ENCODE measurements at regions not wholly inside any gene's neighbourhood (a gene's known extent, or its start where the extent isn't known, plus 50 kb on each side); places are given as distances from the start of the nearest gene placed in this dataset.

DNA sequence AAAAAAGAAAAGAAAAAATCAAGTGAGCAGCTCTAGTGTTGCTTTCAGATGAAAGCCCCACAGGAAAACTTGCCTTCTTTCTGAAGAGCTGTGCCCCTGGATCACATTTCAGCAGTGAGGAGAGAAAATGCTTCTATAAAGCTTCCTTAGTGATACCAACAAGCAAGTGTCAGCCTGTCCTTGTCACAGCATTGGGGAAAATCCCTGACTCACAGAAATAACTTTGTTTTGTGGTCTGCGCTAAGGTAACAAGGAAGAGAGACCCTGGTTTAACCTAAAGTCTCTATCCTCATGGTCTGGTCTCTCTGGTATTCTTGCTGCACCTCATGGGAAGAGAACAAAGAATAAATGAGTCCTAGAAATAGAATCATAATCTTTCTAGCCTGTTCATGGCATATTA, 885.2 kb upstream of the SORCS1 start:
- no peak overlapping the region for H3K27ac Mint-ChIP-seq
- Histone ChIP-seq H3K27me3 (ENCODE audit: insufficient read depth, low read length) (no peaks in the 10 kb centered on the region), H4K91ac (ENCODE audit: insufficient read length, low read depth, low read length) (no peak overlapping the region), H2BK120ac (ENCODE audit: low read depth, low read length, poor library complexity, severe bottlenecking) (no peak overlapping the region), H3T11ph (ENCODE audit: low read length) (no peak overlapping the region), H3K9ac (ENCODE audit: extremely low read depth, insufficient read length, low read length) (no peak overlapping the region), H4K5ac (ENCODE audit: insufficient read length, low read depth, low read length) (no peak overlapping the region), H3K23ac (ENCODE audit: insufficient read length, low read depth, low read length) (no peak overlapping the region), H2AFZ (ENCODE audit: low read length) (no peak overlapping the region), H3K56ac (ENCODE audit: insufficient read length, low read depth, low read length) (no peak overlapping the region), H3K23me2 (ENCODE audit: insufficient read length, low read depth, low read length, poor library complexity, severe bottlenecking) (no peaks in the 10 kb centered on the region), H3K4ac (ENCODE audit: low read depth, low read length) (no peak overlapping the region), H2BK20ac (ENCODE audit: low read depth, low read length, poor library complexity, severe bottlenecking) (no peak overlapping the region), H3K14ac (ENCODE audit: insufficient read depth, low read length) (no peak overlapping the region), H3K4me1 (ENCODE audit: insufficient read depth, low read length) (no peaks in the 10 kb centered on the region), H4K8ac (replicated peaks; ENCODE audit: insufficient read length, low read depth, low read length) (no peak overlapping the region), H3K79me1 (ENCODE audit: insufficient read depth, low read depth, low read length, poor library complexity, severe bottlenecking) (no peaks in the 10 kb centered on the region), H4K20me1 (ENCODE audit: control insufficient read depth, insufficient read depth, insufficient read length) (no peaks in the 10 kb centered on the region), H2BK5ac (ENCODE audit: insufficient read length, low read length) (no peak overlapping the region), H2BK15ac (ENCODE audit: low read depth, low read length) (no peak overlapping the region), H2AK5ac (ENCODE audit: insufficient read length, low read length) (no peak overlapping the region), H3K27ac (ENCODE audit: insufficient read length, low read depth, low read length) (no peak overlapping the region), H2BK12ac (ENCODE audit: insufficient read length, low read depth, low read length) (no peak overlapping the region), H3K4me2 (ENCODE audit: insufficient read depth, insufficient read length, low read length) (no peak overlapping the region), H3K18ac (ENCODE audit: insufficient read length, low read depth, low read length) (no peak overlapping the region), H3K9me3 (ENCODE audit: control insufficient read depth, low read depth, low read length) (no peaks in the 10 kb centered on the region), H3K79me2 (ENCODE audit: insufficient read depth, low read length) (no peaks in the 10 kb centered on the region)
- H3K9me3 Mint-ChIP-seq: peaks cover 3 to 4% of the 10 kb centered on the region in 2 experiments; a peak in 2 of 5 replicates
- peaks cover 11 to 12% of the 10 kb centered on the region in 2 experiments for H3K4me1 Mint-ChIP-seq
- peaks cover 3 to 8% (median 5%) of the 10 kb centered on the region in 3 experiments; a peak in 6 of 7 replicates for H3K36me3 Mint-ChIP-seq (ENCODE audit: insufficient read depth in 1 of 3, low read depth in 3 of 3)
- TF ChIP-seq, protein P1, sequence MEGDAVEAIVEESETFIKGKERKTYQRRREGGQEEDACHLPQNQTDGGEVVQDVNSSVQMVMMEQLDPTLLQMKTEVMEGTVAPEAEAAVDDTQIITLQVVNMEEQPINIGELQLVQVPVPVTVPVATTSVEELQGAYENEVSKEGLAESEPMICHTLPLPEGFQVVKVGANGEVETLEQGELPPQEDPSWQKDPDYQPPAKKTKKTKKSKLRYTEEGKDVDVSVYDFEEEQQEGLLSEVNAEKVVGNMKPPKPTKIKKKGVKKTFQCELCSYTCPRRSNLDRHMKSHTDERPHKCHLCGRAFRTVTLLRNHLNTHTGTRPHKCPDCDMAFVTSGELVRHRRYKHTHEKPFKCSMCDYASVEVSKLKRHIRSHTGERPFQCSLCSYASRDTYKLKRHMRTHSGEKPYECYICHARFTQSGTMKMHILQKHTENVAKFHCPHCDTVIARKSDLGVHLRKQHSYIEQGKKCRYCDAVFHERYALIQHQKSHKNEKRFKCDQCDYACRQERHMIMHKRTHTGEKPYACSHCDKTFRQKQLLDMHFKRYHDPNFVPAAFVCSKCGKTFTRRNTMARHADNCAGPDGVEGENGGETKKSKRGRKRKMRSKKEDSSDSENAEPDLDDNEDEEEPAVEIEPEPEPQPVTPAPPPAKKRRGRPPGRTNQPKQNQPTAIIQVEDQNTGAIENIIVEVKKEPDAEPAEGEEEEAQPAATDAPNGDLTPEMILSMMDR (conservative IDR thresholded peaks at IDR 0.05): no peak
- no peak overlapping the region for H3K4me3 Mint-ChIP-seq
- no peak for DNase-seq
- H3K27me3 Mint-ChIP-seq (ENCODE audit: low read depth): no peaks in the 10 kb centered on the region
- no CpG with 5 or more reads among the region's 1 CpG for WGBS (ENCODE audit: extremely low coverage, insufficient read length, low lambda C conversion rate)

All from H9 (cell line).